DND-41 (cell line): ENCODE measurements at regions not wholly inside any gene's neighbourhood (a gene's known extent, or its start where the extent isn't known, plus 50 kb on each side); places are given as distances from the start of the nearest gene placed in this dataset.

ENCODE experiments used
- ATAC-seq: fragments of 200-7000 bp; cut with Tn5 transposase; 3 replicates; pipeline ENCODE4 v1.9.1; 2021; ENCODE audit warnings: low read depth; ENCODE audit not compliant: insufficient read depth
- DNase-seq: peaks from one replicate; pipeline ENCODE4 v3.0.0-alpha.2; 2020
- H2AFZ ChIP-seq: 2 replicates; pipeline ENCODE4 v1.6.0; 2012; ENCODE audit warnings: low read depth, low read length
- H3K27ac ChIP-seq: 2 replicates; pipeline ENCODE4 v1.5.1; 2012; ENCODE audit warnings: low read length, inconsistent platforms
- H3K27me3 ChIP-seq: fragments of 200-600 bp; sonication (generic); 2 replicates; pipeline ENCODE4 v1.6.0; 2012; ENCODE audit warnings: low read length, mild to moderate bottlenecking, inconsistent platforms; ENCODE audit not compliant: insufficient read depth, poor library complexity
- H3K36me3 ChIP-seq: 2 replicates; pipeline ENCODE4 v1.5.1; 2012; ENCODE audit warnings: low read length, inconsistent platforms; ENCODE audit not compliant: insufficient read depth
- H3K4me1 ChIP-seq: 2 replicates; pipeline ENCODE4 v1.5.1; 2012; ENCODE audit warnings: mild to moderate bottlenecking, low read length; ENCODE audit not compliant: insufficient read depth
- H3K4me2 ChIP-seq: 2 replicates; pipeline ENCODE4 v1.6.0; 2012; ENCODE audit warnings: mild to moderate bottlenecking, moderate library complexity, low read length, inconsistent platforms; ENCODE audit not compliant: insufficient read depth
- H3K4me3 ChIP-seq, 2 experiments: fragments of 200-600 bp in 1 of 2; shearing (Covaris generic) in 1 of 2; 2 replicates each; pipeline ENCODE4 v1.5.1; 2012 to 2016; ENCODE audit warnings: inconsistent platforms in 2 of 2, low read length in 2 of 2, mild to moderate bottlenecking in 2 of 2, low read depth in 1 of 2, moderate library complexity in 1 of 2
- H3K79me2 ChIP-seq: 2 replicates; pipeline ENCODE4 v1.6.0; 2012; ENCODE audit warnings: low read length, inconsistent platforms; ENCODE audit not compliant: insufficient read depth
- H3K9ac ChIP-seq: 2 replicates; pipeline ENCODE4 v1.6.0; 2012; ENCODE audit warnings: low read depth, mild to moderate bottlenecking, inconsistent platforms, low read length, moderate library complexity
- H3K9me3 ChIP-seq: 2 replicates; pipeline ENCODE4 v1.5.1; 2012; ENCODE audit warnings: low read length, moderate library complexity, mild to moderate bottlenecking, inconsistent platforms; ENCODE audit not compliant: insufficient read depth, severe bottlenecking
- H4K20me1 ChIP-seq: 2 replicates; pipeline ENCODE4 v1.6.0; 2012; ENCODE audit warnings: low read length; ENCODE audit not compliant: insufficient read depth
- EZH2 ChIP-seq: IDR thresholded peaks from 3 replicates; pipeline ENCODE4 v1.6.1; 2012; ENCODE audit warnings: borderline replicate concordance, low read depth, mild to moderate bottlenecking, moderate library complexity, low read length, inconsistent platforms; ENCODE audit not compliant: severe bottlenecking
- TF ChIP-seq, protein P1 (sequence below): IDR thresholded peaks from 2 replicates; pipeline ENCODE4 v1.5.1; 2012; ENCODE audit warnings: borderline replicate concordance, low read length, moderate library complexity, mild to moderate bottlenecking; ENCODE audit not compliant: poor library complexity, severe bottlenecking; ENCODE audit errors: extremely low read depth

DNA sequence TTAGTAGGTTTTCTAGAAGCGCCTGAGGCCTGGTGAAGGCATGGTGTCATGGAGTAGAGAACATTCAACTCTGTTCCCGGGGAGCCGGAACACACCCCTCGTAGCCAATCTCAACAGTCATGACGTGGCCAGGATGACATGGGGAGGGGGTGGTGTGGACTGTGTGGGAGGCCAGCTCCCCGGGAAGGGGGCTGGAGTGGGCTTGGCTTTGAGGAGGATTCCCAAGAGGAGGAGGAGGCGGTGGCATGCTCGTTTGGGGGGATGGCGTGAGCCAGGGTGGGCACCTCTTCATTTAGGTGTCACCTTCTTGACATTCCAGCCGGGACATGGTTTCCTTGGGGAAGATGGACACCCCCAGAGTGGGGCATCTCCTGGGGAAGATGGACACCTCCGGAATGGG is 257.5 kb downstream of the SEC14L1 start:
- Histone ChIP-seq H3K4me2 (no peak overlapping the region), H3K36me3 (peaks cover 23% of the 10 kb centered on the region), H2AFZ (no peak overlapping the region), H3K27ac (peak overlapping the region; percentile 97), H3K27me3 (no peaks in the 10 kb centered on the region), H3K9me3 (no peaks in the 10 kb centered on the region), H3K79me2 (peaks cover 95% of the 10 kb centered on the region), H3K4me1 (peaks cover 47% of the 10 kb centered on the region), H3K4me3 (no peak overlapping the region), H4K20me1 (peaks cover 29% of the 10 kb centered on the region), H3K9ac (no peak overlapping the region)
- TF ChIP-seq, protein P1, sequence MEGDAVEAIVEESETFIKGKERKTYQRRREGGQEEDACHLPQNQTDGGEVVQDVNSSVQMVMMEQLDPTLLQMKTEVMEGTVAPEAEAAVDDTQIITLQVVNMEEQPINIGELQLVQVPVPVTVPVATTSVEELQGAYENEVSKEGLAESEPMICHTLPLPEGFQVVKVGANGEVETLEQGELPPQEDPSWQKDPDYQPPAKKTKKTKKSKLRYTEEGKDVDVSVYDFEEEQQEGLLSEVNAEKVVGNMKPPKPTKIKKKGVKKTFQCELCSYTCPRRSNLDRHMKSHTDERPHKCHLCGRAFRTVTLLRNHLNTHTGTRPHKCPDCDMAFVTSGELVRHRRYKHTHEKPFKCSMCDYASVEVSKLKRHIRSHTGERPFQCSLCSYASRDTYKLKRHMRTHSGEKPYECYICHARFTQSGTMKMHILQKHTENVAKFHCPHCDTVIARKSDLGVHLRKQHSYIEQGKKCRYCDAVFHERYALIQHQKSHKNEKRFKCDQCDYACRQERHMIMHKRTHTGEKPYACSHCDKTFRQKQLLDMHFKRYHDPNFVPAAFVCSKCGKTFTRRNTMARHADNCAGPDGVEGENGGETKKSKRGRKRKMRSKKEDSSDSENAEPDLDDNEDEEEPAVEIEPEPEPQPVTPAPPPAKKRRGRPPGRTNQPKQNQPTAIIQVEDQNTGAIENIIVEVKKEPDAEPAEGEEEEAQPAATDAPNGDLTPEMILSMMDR = no peak
- no peak for TF ChIP-seq EZH2
- ATAC-seq (no peak), DNase-seq (no peak)

DNA sequence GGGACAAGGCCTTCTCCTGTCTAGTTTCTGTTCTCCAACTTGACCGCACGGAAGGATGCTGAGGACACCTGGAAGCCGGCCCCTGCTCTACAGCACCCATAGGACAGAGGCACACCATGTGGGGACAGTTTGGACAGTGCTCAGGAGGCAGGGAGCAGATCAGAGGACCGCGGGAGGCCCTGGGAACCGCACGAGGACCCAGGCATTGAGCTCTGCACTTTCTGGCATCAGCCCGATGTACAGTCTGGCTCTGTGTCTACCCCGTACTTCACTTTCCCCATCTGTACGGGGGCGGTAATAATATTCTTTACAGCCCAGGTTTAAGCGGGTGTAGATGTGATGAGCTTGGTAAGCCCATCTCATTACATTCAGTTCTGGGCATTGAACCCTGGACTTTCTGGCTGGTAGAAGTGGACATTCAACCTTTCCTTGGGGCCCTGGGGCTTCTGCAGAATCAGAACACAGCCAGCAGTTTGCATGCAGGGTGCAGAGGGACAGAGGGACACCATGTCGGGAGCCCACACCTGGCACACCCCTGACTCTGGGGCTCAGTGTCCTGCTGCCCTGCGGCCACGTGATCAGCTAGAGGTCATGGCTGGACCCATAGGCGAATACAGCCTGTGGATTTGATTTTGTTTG is 258.7 kb downstream of the SEC14L1 start:
- H3K27me3 ChIP-seq = no peaks in the 10 kb centered on the region
- no peak overlapping the region for H3K4me3 ChIP-seq
- H3K27ac ChIP-seq = peak overlapping the region; percentile 97
- no peak overlapping the region for H3K4me2 ChIP-seq
- no peak overlapping the region for H2AFZ ChIP-seq
- no peak for TF ChIP-seq EZH2
- TF ChIP-seq, protein P1 = no peak
- H3K36me3 ChIP-seq = peaks cover 26% of the 10 kb centered on the region
- peaks cover 59% of the 10 kb centered on the region for H3K4me1 ChIP-seq
- DNase-seq = no peak
- ATAC-seq = no peak
- no peaks in the 10 kb centered on the region for H3K9me3 ChIP-seq
- peaks cover 24% of the 10 kb centered on the region for H4K20me1 ChIP-seq
- peak overlapping the region; percentile 38; the same call in 1 of the 2 replicates for H3K9ac ChIP-seq
- peaks cover 95% of the 10 kb centered on the region for H3K79me2 ChIP-seq

DNA sequence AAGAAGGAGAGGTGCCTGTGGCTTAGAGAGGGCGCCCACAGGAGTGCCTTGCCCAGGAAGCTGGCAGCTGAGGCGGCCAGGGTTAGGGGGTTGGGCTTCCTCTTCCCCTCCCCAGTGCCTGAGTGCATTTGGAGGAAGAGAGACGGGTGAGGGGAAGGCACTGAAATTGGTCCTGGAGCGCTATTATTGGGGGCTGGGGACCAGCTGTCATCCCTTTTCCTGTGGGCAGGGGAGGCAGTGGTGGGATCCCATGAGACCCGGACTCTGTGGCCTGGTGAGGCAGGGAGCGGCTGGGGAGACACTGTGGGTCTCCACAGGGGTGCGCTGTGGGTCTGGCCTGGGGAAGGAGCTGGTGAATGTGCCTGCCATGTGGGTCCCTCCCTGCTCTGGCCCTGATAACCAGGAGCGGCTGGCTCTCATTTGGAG is 259.7 kb downstream of the SEC14L1 start:
- H2AFZ ChIP-seq = no peak overlapping the region
- no peak for TF ChIP-seq EZH2
- TF ChIP-seq, protein P1 = peak; percentile 95
- H4K20me1 ChIP-seq = peaks cover 24% of the 10 kb centered on the region
- no peaks in the 10 kb centered on the region for H3K9me3 ChIP-seq
- H3K4me1 ChIP-seq = peaks cover 69% of the 10 kb centered on the region
- H3K79me2 ChIP-seq = peaks cover 94% of the 10 kb centered on the region
- ATAC-seq (peak; percentile 81), DNase-seq (peak; percentile 91)
- peaks cover 31% of the 10 kb centered on the region for H3K36me3 ChIP-seq
- peak overlapping the region in 1 of 2 experiments; percentile 25; a peak in 1 of 4 replicates for H3K4me3 ChIP-seq
- peak overlapping the region; percentile 97 for H3K27ac ChIP-seq
- peak overlapping the region; percentile 50 for H3K4me2 ChIP-seq
- H3K27me3 ChIP-seq = no peaks in the 10 kb centered on the region
- peak overlapping the region; percentile 38 for H3K9ac ChIP-seq

DNA sequence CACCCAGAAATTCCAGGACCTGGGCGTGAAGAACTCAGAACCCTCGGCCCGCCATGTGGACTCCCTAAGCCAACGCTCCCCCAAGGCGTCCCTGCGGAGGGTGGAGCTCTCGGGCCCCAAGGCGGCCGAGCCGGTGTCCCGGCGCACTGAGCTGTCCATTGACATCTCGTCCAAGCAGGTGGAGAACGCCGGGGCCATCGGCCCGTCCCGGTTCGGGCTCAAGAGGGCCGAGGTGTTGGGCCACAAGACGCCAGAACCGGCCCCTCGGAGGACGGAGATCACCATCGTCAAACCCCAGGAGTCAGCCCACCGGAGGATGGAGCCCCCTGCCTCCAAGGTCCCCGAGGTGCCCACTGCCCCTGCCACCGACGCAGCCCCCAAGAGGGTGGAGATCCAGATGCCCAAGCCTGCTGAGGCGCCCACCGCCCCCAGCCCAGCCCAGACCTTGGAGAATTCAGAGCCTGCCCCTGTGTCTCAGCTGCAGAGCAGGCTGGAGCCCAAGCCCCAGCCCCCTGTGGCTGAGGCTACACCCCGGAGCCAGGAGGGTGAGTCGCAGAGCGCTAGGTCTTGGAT is 261.5 kb downstream of the SEC14L1 start:
- DNase-seq (no peak), ATAC-seq (no peak)
- H3K4me3 ChIP-seq = no peak overlapping the region
- H3K9ac ChIP-seq = peak overlapping the region; percentile 70; the same call in 1 of the 2 replicates
- no peaks in the 10 kb centered on the region for H3K27me3 ChIP-seq
- H3K9me3 ChIP-seq = no peaks in the 10 kb centered on the region
- H2AFZ ChIP-seq = no peak overlapping the region
- H3K27ac ChIP-seq = peak overlapping the region; percentile 97
- H3K4me1 ChIP-seq = peaks cover 87% of the 10 kb centered on the region
- H3K79me2 ChIP-seq = peaks cover 91% of the 10 kb centered on the region
- peaks cover 33% of the 10 kb centered on the region for H3K36me3 ChIP-seq
- H4K20me1 ChIP-seq = peaks cover 14% of the 10 kb centered on the region
- H3K4me2 ChIP-seq = no peak overlapping the region
- TF ChIP-seq, protein P1 = no peak
- no peak for TF ChIP-seq EZH2
